CD4-positive, alpha-beta T cell treated with Interleukin-4 for 1 hour (primary cell): ENCODE measurements at regions not wholly inside any gene's neighbourhood (a gene's known extent, or its start where the extent isn't known, plus 50 kb on each side); places are given as distances from the start of the nearest gene placed in this dataset.

Experiments used
- DNase-seq, 2 donors: peaks; one replicate each; pipeline ENCODE4 v3.0.0-alpha.2; 2020 to 2022

GRCh38 chr19:5216141-5216847 lies 124.3 kb downstream of the PTPRS start:
- DNase-seq: no peak

- no peak for DNase-seq
Measured at GRCh38 chr19:5215431-5215830, 125.2 kb downstream of the PTPRS start.

DNA sequence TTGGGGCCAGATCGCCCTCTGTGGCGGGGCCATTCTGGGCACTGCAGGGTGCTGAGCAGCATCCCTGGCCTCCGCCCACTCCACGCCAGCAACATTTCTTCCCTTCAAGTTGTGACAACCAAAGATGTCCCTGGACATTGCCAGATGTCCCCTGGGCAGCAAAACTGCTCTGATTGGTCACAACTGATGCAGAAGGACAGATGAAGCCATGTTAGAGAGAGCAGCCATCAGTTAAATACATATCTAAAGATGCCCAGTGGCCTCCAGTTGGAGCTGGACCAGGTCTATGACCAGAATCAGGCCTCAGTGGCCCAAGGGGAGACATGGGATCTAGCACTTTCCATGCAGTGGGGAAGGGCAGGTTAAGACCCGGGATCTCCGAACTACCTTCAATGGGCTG lies 125.7 kb downstream of the PTPRS start:
- DNase-seq: no peak

DNA sequence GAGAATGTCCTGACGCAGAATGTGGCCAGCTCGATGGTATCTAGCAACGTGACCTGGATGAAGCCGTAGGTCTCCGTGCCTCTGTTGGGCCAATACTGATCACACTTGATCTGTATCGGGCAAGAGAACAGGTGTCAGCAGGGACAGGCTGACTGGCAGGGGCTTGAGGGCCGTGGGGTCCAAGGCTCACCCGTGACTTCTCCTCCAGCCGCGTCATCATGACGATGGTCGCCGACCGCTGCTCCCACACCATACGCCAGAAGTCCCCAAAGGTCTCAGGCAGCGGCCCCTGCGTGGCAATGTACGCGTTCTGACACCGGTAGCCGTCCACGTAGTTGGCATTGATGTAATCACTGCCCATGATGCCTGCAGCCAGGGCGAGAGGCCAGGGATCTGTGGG lies 126.2 kb downstream of the PTPRS start:
- no peak for DNase-seq

DNA sequence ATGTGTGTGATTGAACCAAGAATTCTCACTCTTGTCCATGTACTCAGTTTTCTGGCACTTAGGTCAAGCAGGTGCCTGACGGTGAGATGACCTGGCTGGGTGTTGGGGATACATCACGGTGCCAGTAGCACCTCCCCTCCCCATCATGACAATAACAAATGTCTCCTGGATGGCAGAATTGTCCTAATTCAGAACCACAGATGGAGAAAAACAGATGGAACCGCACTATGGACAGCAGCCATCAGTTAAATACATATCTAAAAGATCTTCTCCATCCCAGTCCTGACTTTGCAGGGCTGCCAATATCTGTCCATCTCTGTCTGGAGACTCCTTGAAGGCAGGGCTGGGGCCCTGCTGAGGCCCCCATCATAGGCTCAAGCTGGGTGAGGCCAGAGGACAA lies 126.9 kb downstream of the PTPRS start:
- DNase-seq: no peak

DNA sequence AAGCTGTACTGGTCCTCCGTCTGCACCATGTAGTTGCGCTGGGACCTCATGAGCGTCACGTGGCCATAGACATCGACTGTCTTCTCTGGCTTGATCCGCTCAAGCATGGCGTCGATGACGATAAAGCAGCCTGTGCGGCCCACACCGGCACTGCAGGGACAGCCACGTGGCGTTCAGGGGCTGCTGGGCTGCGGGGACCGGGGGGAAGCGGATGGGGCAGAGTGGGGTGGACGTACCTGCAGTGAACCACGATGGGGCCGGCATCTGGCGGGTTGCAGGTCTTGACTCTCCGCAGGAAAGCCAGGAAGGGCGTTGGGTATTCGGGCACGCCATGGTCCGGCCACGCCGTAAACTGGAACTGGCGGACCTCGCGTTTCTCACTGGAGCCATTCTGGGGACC lies 128.5 kb downstream of the PTPRS start:
- no peak for DNase-seq

DNA sequence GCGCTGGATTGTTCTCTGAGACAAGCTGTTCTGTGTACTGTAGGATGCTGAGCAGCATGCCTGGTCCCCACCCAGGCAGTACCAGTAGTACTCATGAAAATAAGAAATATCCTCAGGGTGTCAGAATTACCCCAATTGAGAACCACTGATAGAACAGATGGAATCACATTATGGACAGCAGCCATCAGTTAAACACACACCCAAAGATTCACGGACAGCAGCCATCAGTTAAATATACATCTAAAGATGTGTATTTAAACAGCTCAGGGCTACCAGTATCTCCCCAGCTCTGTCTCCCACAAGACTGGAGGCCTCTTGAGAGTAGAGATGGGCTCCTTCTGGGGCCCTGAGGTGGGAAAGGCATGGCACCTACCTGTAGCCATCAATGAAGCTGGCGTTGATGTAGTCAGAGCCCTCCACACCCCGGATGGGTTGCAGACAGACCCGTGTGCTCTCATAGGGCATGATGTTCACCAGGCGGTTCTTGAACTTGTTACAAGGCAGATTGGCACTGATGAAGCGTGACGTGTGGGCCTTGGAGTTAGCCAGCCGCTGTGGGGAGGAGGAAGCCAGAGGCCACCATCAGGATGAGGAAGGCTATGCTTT lies 129.3 kb downstream of the PTPRS start:
- no peak for DNase-seq

GRCh38 chr19:5210556-5210955 lies 130.1 kb downstream of the PTPRS start:
- no peak for DNase-seq

GRCh38 chr19:5207806-5208205 lies 132.8 kb downstream of the PTPRS start:
- no peak for DNase-seq

DNA sequence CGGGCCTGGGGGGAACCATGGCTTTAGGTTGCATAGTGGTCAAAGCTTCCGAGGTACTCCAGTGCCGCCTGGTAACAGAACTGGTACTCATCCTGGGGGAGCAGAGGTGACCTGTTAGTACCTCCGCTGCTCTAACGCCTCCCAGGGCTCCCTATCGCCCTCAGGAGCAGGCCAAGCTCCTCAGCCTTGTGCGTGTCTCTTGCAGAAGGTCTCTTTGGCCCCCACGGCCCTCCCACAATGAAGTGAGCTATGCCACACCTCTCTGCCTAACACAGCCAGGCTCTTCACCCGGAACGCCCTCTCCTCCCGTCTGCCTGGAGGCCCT lies 133.9 kb downstream of the PTPRS start:
- DNase-seq: no peak

DNA sequence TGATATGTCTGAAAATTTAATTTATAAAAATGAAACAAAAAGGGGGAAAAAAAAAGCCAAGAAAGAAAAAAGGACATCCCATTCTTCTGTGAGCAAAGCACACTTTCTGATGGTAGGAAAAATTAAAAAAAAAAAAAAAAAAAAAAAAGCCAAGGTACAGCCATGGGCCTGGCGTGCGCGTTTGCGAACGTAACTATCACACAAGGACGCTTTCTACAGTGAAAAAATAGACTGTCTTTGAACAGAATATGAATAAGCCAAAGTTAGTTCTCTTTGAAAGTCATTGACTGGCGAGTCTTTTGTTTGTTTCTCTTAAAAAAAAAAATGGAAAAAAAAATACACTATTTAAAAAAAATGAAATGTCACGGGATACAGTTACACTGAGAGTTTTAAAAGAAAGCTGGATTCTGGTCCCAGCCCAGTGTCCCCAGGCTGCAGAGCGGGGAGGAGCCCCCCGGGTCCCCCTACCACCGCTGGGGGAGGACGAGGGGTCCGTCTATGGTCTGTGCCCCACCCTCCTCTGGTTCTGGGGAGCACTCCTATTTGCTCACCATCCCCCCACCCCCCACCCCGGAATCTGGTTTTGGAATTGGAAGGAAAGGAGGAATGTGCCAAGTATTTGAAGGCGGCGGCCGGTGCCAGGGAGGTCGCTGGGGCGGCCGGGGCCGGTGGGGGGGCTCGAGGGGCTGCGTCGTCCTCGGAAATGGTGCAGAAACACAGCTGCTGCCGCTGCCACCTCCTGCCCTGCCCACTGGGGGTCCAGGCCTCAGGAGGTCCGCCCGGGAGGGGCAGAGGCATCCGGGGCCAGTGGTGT lies 134.5 kb downstream of the PTPRS start:
- no peak for DNase-seq

DNA sequence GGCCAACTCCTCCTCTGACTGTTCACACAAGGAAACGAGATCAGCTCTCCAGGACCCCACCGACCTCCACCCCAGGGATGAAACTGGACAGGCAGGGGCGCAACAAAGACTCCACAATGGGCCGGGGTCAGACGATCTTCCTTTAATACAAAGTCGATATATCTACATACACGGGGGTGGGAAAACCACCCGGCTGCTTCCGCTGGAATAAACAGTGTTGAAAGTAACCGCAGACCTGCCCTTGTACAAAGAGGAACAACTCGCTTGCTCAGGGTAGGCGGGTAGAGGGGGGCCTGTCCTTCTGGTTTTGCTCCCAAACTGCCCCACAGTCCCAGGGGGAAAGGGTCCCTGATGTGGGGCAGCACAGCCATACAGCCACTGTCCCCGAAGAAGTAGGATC lies 135.2 kb downstream of the PTPRS start:
- DNase-seq: peak in 1 of 2 donors; percentile 9

DNA sequence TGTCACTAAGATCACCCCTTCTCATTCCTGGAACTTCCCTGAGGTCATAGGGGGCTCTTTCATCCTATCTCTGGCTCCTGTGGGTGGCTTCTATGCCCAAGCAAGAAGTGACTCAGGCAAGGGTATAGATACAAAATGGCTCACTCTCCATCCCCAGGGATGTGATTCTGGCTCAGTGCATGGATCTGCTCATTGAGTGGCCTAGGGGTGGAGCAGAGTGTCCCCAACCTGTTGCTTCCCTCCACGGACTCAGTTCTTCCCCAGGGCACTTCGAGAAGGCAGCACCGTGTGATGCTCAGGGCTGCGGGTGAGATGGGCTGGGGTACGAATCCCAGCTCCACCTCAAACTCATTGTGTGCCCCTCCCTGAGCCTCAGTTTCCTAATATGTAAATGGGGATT lies 136.4 kb downstream of the PTPRS start:
- DNase-seq: no peak
